ENCODE measurements at regions not wholly inside any gene's neighbourhood (a gene's known extent, or its start where the extent isn't known, plus 50 kb on each side); places are given as distances from the start of the nearest gene placed in this dataset.
"Not testable (repeated sequence)": the region's sequence is repeated elsewhere in the genome, so short reads cannot be mapped to it uniquely, and the experiment has no call there.

DNA sequence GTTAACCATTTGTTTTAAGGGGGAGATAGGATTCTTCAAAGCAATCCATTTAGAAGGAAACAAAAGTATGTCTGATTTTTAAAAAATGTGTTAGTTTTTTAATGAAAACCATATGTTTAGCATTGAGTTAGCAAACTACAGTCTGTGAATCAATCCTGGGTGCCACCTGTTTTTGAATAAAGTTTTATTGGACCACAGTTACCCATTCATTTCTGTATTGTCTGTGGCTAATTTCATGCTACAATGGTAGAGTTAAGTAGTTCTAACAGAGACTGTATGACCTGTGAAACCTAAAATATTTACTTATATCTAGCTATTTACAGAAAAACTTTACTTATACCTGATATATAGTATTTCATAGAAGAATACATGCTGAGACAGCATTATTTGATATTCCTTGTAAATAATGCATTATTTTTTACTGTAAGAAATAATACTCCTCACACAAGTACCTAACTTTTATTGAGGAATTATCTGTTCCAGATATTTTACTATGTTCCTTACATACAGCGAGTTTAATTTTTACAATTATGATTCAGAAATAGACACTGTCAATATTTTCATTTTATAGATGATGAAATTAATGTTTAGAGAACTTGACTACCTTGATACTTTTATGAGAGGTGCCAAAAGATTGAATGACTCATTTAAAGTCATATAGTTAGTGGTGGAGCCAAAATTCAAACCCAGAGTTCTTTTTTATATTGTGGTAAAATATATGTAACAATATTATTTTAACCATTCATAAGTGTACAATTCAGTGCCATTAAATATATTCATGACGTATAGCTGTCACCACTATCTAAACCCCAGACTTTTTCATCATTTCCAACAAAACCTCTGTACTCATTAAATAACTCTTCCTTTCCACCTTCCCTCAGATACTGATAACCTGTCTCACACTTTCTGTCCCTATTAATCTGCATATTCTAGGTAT lies 122.0 kb downstream of the GLUD2 start:
- DNase-seq: no peak

DNA sequence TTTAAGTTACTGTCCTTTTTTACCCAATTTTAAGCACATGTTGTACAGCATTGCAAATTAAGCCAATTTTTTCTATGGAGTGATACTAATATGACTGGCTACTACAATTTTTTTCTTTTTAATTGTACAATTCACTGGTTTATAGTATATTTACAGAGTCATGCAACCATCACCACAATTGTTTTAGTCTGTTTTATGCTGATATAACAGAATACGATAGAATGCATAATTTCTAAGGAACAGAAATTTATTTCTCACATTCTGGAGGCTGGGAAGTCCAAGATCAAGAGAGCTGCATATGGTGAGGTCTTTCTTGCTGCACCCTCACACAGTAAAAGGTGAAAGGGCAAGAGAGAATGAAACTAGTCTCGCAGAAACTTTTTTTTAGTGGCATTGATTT lies 125.3 kb downstream of the GLUD2 start:
- no peak for DNase-seq

DNA sequence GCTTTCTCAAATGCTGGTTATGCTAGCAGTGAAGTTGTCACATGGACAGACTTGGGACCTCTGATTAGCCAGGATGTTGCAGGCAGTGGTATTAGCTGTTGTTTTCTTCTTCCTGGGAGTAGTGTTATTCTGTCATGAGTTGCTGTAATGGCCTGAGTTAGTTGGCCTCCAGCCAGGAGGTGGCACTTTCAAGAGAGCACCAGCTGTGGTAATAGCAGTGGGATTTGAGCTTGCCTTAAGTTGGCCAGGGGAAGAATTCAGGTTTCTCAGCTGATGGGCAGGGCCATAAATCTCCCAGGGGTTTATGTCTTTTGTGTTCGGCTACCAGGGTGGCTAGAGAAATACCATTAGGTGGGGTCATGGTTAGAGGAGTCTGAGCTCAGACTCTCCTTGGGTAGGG lies 132.6 kb downstream of the GLUD2 start:
- no peak for DNase-seq

DNA sequence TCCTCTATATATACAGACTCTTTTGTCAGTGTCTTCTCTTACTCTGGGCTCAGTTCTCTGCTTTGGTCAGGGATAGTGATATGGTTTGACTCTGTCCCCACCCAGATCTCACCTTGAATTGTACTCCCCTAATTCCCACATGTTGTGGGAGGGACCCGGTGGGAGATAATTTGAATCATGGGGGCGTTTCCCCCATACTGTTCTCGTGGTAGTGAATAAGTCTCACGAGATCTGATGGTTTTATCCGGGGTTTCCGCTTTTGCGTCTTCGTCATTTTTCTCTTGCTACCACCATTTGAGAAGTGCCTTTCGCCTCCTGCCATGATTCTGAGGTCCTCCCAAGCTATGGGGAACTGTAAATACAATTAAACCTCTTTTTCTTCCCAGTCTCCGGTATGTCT lies 144.4 kb downstream of the GLUD2 start:
- no peak for DNase-seq

DNA sequence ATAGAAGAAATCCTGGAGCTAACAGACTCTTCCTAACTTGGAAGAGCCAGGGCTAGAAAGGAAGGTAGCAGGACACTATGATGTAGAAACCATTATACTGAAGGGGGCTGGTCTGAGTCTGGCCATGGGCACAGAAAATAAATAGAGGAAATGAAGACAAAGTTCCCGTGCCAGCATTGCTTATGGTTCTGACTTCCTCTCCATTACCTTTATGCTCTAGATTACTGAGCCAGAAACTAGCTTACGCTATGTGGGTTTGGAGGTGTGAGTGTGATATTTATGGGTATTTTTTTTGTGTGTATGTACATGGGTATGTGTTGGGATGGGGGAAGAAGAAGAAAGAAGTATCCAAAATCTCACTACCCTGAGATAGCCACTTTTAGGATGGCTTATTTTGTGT lies 148.3 kb downstream of the GLUD2 start:
- no peak for DNase-seq

DNA sequence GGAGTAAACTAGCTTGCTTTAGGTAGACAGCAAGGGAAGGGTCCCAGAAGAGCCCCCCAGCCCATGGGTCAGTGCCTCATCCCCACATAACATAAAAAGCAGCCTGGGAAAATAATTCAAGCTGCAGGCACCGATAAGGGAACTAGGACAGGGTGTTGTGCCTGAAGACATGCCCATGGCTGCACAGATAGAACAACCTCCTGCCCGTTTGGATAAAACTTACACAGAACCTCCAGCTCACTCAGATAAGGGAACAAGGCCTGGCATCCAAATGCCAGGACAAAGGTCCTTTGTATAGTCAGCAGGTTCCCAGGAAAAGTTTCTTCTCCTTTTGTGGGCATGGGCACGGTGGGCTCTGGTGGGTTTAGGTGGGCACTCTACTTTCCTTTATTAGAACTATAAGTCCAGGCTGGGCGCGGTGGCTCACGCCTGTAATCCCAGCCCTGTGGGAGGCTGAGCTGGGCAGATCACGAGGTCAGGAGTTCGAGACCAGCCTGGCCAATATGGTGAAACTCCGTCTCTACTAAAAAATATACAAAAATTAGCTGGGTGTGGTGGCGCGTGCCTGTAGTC lies 149.5 kb downstream of the GLUD2 start:
- not testable (repeated sequence) for DNase-seq

DNA sequence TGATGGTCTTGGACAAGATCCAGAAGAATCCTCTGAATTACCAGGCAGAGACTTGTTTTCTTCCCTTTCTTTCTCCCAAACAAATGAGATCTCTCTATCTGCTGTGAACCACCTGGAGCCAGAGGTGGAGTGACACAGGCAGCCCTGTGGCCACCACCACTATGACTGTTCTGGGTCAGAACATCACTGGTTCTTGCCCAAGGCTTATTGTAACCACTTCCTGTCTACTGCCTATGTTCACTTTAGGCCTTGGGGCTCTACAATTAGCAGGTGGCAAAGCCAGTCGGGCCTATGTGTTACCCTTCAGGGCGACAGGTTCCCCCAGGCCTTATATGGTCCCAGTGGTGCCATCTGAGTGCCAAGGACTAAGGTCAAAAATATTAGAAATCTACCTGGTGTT lies 161.2 kb downstream of the GLUD2 start:
- DNase-seq: no peak

DNA sequence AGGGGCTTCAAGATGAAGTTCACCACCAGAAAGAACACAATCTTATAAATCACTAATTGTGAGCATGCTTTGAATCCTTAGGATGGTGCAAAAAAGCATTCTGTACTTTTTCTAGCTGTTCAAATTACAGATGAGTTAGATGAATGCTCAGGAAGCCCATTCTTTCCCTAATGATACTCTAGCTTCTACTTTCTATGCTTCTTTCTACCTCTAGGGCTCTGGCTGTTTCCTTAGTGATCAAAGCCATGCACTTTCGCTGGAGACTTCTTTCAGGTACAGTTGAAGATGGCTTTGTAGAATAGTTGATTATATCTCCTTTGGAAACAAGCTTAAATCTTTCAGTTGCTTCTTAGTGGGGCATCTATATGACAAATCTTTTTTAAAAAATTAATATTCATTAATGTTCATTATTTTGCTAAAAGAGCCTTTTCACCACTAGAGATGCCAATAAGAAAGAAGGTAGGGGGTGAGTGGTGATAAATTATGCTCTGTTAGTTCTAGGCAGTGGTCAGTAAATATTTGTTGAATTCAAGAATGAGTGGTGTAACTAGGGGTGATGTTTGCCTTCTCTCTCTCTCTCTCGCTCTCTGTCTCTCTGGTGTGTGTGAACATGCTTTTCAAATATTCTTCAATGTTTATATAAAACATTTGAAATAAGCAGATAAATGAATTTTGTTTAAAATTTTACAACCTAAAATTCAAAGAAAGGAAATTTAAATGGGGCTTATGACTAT lies 169.4 kb downstream of the GLUD2 start:
- no peak for DNase-seq

DNA sequence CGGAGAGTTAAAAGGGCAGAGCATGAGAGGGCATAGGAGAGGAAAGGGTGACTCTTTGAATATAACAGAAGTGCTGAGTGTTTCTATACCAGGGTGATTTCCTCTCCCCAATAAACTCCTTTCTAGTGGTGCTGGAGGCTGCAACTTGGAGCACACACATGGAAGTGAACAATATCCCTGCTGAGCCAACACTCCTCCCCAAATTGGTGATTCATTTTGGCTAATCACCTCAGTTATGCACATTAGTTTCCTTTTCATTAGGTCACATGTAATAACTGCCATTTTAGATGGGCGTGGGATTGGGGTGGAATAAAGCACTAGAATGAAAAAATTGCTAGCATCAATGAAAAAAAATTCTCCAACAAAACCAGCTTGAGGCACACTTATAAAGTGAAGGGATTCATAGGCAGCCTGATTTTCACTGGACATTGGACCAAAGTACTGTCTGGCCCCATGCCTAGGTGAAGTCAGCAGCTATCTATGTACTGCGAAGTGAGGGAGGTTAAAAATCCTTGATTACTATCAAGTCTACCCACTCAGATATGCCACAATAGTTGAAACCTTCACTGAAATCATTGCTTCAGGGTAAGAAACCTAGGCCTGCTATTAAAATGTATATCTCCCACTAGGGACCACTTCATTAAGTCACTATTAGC lies 174.0 kb downstream of the GLUD2 start:
- no peak for DNase-seq

DNA sequence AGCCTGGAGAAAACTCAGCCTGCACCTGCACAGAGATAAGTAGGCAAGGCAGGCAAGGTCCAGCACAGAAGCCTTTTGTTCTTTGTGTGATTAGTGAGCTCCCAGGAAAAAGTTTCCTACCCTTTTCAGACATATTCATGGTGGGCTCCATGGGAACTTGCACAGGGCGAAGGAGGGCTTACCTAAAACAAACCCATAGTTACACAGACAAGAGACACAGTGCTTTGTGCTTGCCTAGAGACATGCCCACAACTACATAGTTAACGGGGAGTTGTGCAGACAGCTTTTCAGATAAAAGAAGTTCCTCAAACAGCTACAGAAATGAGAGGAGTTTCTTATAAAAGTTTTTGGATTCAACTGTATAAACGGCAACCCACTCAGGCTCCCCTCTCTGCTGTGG lies 180.5 kb downstream of the GLUD2 start:
- DNase-seq: no peak

DNA sequence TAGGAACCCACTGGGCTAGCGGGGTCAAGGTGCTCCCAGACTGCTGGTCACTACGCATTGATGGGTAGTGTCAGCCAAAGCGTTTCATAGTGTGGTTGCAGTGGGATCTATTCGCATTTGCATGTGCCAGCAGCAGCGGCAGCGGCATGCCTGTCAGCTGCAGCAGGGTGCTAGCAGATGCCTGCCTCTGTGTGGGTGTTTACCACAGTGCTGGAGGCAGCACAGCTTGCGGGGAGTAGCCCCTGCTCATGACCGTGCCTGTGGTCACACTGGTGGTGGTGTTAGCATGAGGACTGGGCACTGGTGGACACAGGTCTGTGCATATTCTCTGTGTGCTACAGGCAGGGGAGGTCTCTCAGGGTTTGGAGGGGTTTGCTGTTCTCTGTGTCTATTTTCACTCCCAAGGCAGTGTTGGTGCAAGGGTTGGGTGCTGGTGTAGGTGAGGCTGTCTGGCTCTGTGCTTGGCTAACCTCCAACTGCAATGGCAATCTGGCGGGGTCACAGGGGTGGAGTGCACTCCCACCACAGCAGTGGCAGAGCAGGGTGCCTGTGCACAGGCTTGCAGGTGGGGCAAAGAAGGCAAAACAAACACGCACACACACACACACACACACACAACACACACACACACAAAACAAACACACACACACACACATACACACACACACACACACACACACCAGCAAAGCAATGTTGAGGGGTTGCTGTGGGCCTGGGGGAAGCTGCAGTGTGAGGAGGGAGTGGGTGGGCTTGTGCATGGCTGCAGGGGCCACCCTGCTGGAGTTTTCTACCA lies 184.4 kb downstream of the GLUD2 start:
- DNase-seq: no peak

DNA sequence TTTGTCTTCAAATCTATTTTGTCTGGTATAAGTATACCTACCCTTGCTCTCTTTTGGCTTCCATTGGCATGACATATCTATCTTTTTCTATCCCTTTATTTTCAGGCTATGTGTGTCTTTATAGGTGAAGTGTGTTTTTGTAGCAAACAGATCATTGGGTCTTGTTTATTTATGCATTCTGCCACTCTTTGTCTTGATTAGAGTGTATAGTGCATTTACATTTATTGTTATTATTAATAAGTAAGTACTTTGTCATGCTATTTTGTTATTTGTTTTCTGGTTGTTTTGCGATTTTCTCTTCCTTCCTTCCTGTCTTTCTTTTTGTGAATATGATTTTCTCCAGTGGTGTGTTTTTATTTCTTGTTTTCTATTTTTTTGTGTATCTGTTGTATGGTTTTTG lies 188.6 kb downstream of the GLUD2 start:
- DNase-seq: no peak

DNA sequence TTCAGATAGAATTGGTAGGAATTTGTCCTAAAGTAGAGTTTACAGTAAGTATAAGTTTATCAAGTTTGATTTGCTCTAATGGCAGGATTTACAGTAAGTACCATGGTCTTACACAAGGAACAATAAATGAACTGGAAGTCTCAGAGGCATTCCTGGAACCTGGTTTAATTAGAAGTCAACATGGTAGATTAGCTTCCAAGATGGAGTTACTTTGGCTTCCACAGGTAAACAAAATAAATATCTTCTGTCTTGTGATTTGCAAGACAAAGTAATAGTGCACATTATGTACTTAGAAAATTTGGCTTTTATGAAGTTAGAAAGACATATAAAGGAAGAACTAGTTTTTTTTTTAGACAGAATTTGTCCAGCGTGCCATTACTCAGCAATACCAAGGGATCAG lies 190.7 kb downstream of the GLUD2 start:
- no peak for DNase-seq

DNA sequence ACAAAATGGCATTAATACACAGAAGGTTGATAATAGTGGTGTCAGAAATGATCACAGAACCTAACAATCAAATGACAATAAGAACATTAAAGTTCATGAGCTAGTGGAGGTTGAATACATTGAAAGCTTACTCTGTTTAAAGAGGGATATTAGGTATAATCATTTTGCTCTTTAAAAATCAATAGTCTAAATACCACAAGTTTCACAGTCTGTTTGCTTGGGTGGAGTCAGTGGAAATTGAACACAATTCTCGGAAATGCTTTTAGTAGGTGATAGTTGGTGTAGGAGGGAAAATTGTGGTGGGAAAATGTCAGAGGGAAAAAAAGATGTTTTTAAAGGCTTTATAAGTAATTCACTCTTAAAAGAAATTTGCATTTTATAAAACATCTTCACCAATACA lies 197.1 kb downstream of the GLUD2 start:
- DNase-seq: no peak

DNA sequence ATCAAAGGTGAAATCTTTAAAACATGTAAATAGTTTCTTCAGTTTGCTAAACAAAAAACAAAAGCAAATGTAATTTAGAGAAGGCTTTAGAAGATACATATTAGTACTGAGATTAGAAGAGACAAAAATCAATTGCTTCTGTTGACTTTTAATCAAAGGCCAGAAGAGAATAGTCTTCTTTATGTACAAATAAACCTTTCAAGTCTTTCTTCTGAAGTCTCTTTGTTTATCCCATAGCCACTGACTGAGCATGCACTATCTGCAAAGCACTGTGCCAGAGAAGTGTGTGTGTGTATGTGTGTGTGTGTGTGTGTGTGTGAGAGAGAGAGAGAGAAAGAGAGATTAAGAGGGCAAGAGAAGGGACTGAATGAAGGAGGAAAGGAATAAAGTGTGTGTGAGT lies 198.4 kb downstream of the GLUD2 start:
- no peak for DNase-seq

DNA sequence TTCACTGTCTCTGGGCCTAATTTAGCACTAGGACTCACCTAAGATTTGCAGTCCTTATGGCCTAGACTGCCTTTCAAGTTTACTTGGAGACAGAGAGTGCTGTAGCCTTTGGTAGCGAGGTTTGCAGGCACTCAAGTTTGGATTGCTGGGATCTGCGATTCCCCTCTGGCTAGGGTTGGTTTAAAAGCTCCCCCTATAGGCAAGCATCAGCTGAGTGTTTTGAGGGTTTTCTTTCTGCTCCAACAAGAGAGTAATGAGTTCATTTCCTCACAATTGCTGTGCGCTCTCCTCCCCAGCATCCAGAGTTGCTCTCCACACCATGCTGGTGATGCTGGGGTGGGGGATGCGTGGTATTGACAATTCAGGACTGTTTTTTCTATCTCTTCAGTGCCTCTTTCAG lies 206.9 kb downstream of the GLUD2 start:
- DNase-seq: no peak

DNA sequence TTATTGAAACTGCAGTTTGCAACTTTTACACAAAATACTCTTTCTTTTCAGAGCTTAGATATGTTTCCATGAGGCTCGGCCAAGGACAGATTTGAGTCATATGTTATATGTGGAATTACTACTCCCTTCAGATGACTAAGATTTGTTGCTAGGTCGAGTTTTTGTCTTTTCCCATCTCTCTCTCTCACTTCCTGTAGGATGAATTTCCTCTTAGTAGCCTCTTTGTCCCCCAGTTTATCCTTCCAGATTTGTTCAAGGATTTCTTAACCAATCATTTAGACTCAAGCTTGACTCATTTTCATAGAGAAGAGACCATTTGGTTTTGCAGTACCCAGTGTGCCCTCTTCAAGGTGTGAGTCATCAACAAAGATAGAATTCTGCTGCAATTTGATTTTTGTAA lies 209.2 kb downstream of the GLUD2 start:
- DNase-seq: no peak

DNA sequence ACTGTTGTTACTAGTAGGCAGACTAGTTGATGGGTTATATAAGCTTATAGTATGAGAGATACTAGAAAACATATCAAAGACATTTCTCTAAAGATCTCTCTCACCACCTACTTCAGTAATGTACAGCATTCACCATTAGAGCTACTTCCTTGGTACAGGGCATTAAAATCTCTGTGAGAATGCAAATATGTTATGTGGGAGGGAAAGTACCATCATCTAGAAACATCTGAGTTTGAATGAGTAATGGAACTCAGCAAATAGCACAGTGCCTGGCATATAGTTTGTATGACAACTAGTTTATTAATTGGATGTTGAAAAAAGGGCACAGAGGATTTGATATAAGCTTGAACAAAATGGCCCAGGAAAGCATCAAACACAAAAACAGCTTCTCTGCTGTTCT lies 211.1 kb downstream of the GLUD2 start:
- no peak for DNase-seq

DNA sequence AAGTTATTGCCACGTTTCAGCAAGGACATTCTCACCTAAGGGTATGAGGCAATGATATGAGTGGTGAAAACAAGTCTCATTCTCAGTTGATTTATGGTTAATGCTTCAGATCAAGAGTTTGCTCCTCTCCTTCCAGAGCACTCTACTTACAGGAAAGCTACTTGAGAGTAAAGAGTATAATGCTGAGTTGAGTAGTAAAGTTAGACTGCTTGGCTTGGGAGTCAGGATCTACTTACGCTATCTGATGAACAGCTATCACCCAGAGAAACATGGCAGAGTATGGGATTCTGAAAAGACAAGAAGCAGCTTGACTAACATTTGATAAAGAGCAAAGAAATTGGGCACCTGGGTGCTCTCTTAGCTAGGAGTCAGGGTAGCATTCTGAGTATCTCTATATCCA lies 211.8 kb downstream of the GLUD2 start:
- no peak for DNase-seq

DNA sequence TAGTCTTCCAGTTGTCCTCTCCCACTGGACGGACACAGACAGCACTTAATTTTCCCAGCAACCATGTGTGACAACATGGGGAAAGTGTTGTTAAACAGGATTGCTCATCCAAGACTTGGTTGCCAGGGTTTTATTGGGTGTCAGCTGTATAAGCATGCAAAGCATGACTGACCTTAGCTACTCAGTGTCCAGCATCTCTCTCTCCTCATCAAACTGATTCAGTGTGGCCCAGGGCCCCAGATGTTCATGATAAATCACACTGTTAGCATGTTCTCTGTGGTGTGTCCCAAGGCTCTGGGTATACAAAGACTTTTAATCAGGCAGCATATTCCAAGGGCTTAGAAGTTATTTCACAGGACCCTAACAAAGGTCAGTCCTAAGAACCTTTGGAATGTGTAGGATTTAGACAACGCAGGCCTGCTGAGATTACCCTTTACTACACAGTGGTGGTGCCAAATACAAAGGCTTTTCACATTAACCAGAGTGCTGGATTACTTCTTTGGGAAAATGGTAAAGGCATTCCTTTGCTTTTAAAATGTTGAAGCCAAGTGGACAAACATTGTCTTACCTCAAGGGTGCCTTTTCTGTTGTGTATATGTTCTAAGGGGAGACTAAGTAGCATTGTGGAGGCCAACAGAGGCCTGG lies 213.3 kb downstream of the GLUD2 start:
- peak; percentile 21 for DNase-seq

DNA sequence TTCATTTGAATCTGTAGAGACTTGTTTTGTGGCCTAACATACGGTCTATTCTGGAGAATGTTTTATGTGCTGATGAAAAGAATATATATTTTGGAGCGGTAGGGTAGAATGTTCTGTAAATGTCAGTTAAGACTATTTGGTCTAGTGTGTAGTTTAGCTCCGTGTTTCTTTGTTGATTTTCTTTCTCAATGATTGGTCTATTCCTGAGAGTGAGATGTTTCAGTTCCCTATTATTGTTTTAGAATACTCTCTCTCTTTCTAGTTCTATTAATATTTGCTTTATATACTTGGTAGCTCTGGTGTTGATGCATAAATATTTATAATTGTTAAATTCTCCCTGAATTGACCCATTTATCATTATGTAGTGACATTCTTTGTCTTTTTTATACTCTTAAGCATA lies 236.5 kb downstream of the GLUD2 start:
- DNase-seq: no peak

Data from renal pelvis (tissue), 1 donor.